Naive thymus-derived CD4-positive, alpha-beta T cell (primary cell): ENCODE measurements at regions not wholly inside any gene's neighbourhood (a gene's known extent, or its start where the extent isn't known, plus 50 kb on each side); places are given as distances from the start of the nearest gene placed in this dataset.

Source experiments
- ATAC-seq: fragments of 150-1000 bp; cut with Tn5 transposase; 2 replicates; pipeline ENCODE4 v1.10.0; 2021; ENCODE audit warnings: mild to moderate bottlenecking, moderate library complexity
- CTCF ChIA-PET: fragments of 350-600 bp; sonication (Branson Sonifier 250); formaldehyde crosslinking; loops from one replicate; lab custom pipeline; 2021; ENCODE audit warnings: antibody characterized with exemption; lab: Charles Lee
- POLR2A ChIA-PET: fragments of 350-600 bp; sonication (Branson Sonifier 250); formaldehyde crosslinking; loops from one replicate; lab custom pipeline; 2021; ENCODE audit warnings: antibody characterized with exemption, inconsistent platforms; lab: Charles Lee
- DNase-seq, 9 donors: peaks; one replicate each; pipeline versions ENCODE4 v3.0.0 to v3.0.0-alpha.2; 2020 to 2022; ENCODE audit warnings: mixed read lengths in 1 of 9
- H3K27ac ChIP-seq: one replicate; pipeline ENCODE4 v1.7.0; 2013; ENCODE audit warnings: mild to moderate bottlenecking, low read depth, low read length, moderate library complexity
- H3K27me3 ChIP-seq, 2 donors: one replicate each; pipeline ENCODE4 v1.7.0; 2013; ENCODE audit warnings: low read length in 2 of 2, mild to moderate bottlenecking in 2 of 2, moderate library complexity in 2 of 2; ENCODE audit not compliant: control insufficient read depth in 2 of 2, insufficient read depth in 2 of 2
- H3K36me3 ChIP-seq, 3 experiments: 1 replicate in 2 of 3; 2 replicates in 1 of 3; pipeline ENCODE4 v1.7.0; 2013; ENCODE audit warnings: low read length in 3 of 3, mild to moderate bottlenecking in 3 of 3, moderate library complexity in 1 of 3; ENCODE audit not compliant: insufficient read depth in 3 of 3, control insufficient read depth in 2 of 3
- H3K4me1 ChIP-seq, 2 donors: one replicate each; pipeline ENCODE4 v1.7.0; 2013; ENCODE audit warnings: low read length in 2 of 2, mild to moderate bottlenecking in 2 of 2, moderate library complexity in 1 of 2; ENCODE audit not compliant: control insufficient read depth in 2 of 2, insufficient read depth in 2 of 2
- H3K4me3 ChIP-seq: 2 replicates; pipeline ENCODE4 v1.7.0; 2013; ENCODE audit warnings: mild to moderate bottlenecking, low read length
- H3K9me3 ChIP-seq, 3 experiments: 1 replicate in 2 of 3; 2 replicates in 1 of 3; pipeline ENCODE4 v1.7.0; 2013; ENCODE audit warnings: low read length in 3 of 3; ENCODE audit not compliant: control insufficient read depth in 2 of 3
- H3K27ac Mint-ChIP-seq, 9 donors: one replicate each; pipeline ENCODE4 v1.8.0; 2020 to 2022; ENCODE audit warnings: mixed read lengths in 9 of 9, mild to moderate bottlenecking in 8 of 9, moderate library complexity in 5 of 9, inconsistent platforms in 2 of 9
- H3K27me3 Mint-ChIP-seq, 5 donors: one replicate each; pipeline ENCODE4 v1.8.0; 2021 to 2022; ENCODE audit warnings: mixed read lengths in 5 of 5, mild to moderate bottlenecking in 1 of 5
- H3K36me3 Mint-ChIP-seq, 5 donors: one replicate each; pipeline ENCODE4 v1.8.0; 2020 to 2022; ENCODE audit warnings: mixed read lengths in 5 of 5, mild to moderate bottlenecking in 3 of 5, inconsistent platforms in 1 of 5
- H3K4me1 Mint-ChIP-seq, 7 donors: one replicate each; pipeline ENCODE4 v1.8.0; 2020 to 2022; ENCODE audit warnings: mixed read lengths in 7 of 7, mild to moderate bottlenecking in 3 of 7, inconsistent platforms in 1 of 7
- H3K4me3 Mint-ChIP-seq, 10 donors: one replicate each; pipeline ENCODE4 v1.8.0; 2020 to 2022; ENCODE audit warnings: mild to moderate bottlenecking in 10 of 10, mixed read lengths in 10 of 10, moderate library complexity in 6 of 10, inconsistent platforms in 2 of 10
- H3K9me3 Mint-ChIP-seq, 11 donors: one replicate each; pipeline ENCODE4 v1.8.0; 2020 to 2022; ENCODE audit warnings: mixed read lengths in 11 of 11, mild to moderate bottlenecking in 4 of 11, inconsistent platforms in 1 of 11, moderate library complexity in 1 of 11
- intact Hi-C, 2 donors: fragments of 100-400 bp; cut with micrococcal nuclease; formaldehyde crosslinking; loops; one replicate each; pipeline ENCODE4 v1.15.1; 2023

- Histone ChIP-seq H3K4me3 (no peak overlapping the region), H3K27ac (no peak overlapping the region), H3K27me3 (peaks cover 0 to 8% of the 10 kb centered on the region in 2 donors), H3K9me3 (no peaks in the 10 kb centered on the region), H3K4me1 (no peaks in the 10 kb centered on the region), H3K36me3 (no peaks in the 10 kb centered on the region)
- peaks cover 0 to 8% (median 0%) of the 10 kb centered on the region in 5 donors for H3K36me3 Mint-ChIP-seq
- intact Hi-C loops, result no loop called here
- H3K4me1 Mint-ChIP-seq, result peaks cover 0 to 4% (median 0%) of the 10 kb centered on the region in 7 donors
- no peak overlapping the region for H3K4me3 Mint-ChIP-seq
- ATAC-seq (no peak), DNase-seq (no peak)
- ChIA-PET CTCF (no interaction called here), POLR2A (no interaction called here)
- no peak overlapping the region for H3K27ac Mint-ChIP-seq
- H3K27me3 Mint-ChIP-seq, result peaks cover 32 to 45% (median 37%) of the 10 kb centered on the region in 5 donors
- H3K9me3 Mint-ChIP-seq, result peaks cover 0 to 19% (median 3%) of the 10 kb centered on the region in 11 donors
These were observed 203.5 kb upstream of the N4BP1 start for GRCh38 chr16:48813485-48813884.

DNA sequence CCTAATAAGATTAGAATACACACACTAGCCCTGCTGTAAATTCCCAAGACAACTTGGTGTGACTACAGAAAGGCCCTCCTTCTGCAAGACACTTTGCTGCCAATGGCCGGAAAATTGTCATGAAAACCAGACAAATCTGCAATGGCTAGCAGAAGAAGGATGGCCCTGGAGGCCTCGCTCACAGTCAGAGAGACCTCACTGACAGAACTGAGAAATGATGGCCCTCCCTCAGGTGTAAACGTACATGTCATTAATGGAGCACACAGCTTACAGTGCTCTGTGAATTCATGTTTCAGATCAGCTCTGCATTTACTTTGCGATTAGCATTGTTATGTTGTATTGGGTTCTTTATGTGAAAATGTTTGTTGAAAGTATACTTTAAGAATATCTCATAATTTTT, 202.9 kb upstream of the N4BP1 start:
- POLR2A ChIA-PET, result no interaction called here
- peaks cover 0 to 8% (median 0%) of the 10 kb centered on the region in 5 donors for H3K36me3 Mint-ChIP-seq
- no peaks in the 10 kb centered on the region for H3K4me1 ChIP-seq

DNA sequence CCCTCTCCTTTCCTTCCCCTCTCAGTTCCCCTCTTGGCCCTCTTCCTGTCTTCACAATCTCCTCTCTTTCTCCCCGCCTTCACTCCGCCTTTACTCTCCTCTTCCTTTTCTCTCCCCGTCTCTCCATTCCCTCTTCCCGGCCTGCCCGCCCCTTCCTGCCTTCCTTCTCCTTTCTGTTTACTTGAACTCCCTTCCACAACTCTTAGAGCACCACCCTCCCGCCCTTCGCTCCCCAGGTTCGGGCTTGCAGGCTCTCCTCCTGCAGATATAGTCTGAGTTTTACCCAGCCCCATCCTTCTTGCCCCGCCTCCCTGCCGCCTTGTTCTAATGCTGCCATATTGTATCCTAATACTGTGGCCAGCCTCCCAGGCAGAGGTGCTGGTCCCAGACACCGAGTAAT, 201.5 kb upstream of the N4BP1 start:
- intact Hi-C loops, result no loop called here
- ChIA-PET CTCF (no interaction called here), POLR2A (no interaction called here)
- H3K27me3 Mint-ChIP-seq, result peaks cover 32 to 54% (median 42%) of the 10 kb centered on the region in 5 donors
- peaks cover 0 to 22% (median 5%) of the 10 kb centered on the region in 11 donors for H3K9me3 Mint-ChIP-seq
- H3K36me3 ChIP-seq, result no peaks in the 10 kb centered on the region
- H3K4me3 ChIP-seq, result no peak overlapping the region
- H3K27ac Mint-ChIP-seq, result no peak overlapping the region
- peak overlapping the region in 1 of 10 donors; percentile 20 for H3K4me3 Mint-ChIP-seq
- H3K4me1 ChIP-seq, result no peaks in the 10 kb centered on the region
- H3K4me1 Mint-ChIP-seq, result peaks cover 0 to 4% (median 0%) of the 10 kb centered on the region in 7 donors
- no peak overlapping the region for H3K27ac ChIP-seq
- peaks cover 0 to 8% of the 10 kb centered on the region in 2 donors for H3K27me3 ChIP-seq
- DNase-seq, result no peak
- peaks cover 0 to 8% (median 0%) of the 10 kb centered on the region in 5 donors for H3K36me3 Mint-ChIP-seq
- H3K9me3 ChIP-seq, result no peaks in the 10 kb centered on the region
- ATAC-seq, result no peak

More for the DNA sequence above, 202.9 kb upstream of the N4BP1 start:
- Histone ChIP-seq H3K27ac (no peak overlapping the region), H3K27me3 (peaks cover 0 to 8% of the 10 kb centered on the region in 2 donors), H3K4me3 (no peak overlapping the region), H3K36me3 (no peaks in the 10 kb centered on the region), H3K9me3 (no peaks in the 10 kb centered on the region)
- DNase-seq (no peak), ATAC-seq (no peak)
- Mint-ChIP-seq H3K27ac (no peak overlapping the region), H3K4me3 (no peak overlapping the region), H3K9me3 (peaks cover 0 to 19% (median 3%) of the 10 kb centered on the region in 11 donors), H3K27me3 (peaks cover 32 to 48% (median 37%) of the 10 kb centered on the region in 5 donors), H3K4me1 (peaks cover 0 to 4% (median 0%) of the 10 kb centered on the region in 7 donors)
- CTCF ChIA-PET, result no interaction called here
- intact Hi-C loops, result no loop called here

DNA sequence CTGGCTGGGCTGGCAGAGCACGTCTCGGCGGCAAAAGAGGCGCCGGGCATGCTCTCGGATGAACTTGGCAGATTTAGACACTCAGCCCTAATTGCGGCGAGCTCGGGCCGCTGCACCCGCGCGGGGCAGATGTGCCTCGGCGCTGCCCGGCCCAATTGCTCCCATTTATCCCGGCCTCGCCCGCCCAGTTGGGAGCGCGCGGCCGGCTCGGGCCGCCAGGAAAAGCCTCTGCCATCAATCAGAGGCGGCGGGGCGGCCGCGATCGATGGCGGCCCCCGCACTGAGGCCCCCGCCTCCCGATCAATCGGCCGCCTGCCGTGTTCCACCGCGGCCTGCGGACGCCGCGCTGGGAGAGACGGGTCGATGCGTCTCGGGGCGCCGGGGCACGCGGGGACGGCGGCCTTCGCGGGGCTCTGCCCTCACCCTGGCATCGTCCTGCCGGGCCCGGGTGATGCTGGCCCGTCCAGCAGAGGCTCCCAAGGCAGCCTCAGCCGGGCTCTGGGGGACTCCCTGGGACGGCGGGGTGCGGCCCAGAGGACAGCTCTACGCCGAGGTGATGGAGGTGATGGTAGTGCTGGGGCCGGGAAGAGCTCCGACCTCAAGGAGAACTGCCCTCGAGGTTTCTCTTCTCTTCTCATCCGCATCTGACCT, 200.9 kb upstream of the N4BP1 start:
- Histone ChIP-seq H3K4me1 (no peaks in the 10 kb centered on the region), H3K4me3 (no peak overlapping the region), H3K27ac (no peak overlapping the region), H3K27me3 (peaks cover 0 to 8% of the 10 kb centered on the region in 2 donors), H3K36me3 (no peaks in the 10 kb centered on the region), H3K9me3 (no peaks in the 10 kb centered on the region)
- H3K4me3 Mint-ChIP-seq, result peak overlapping the region in 1 of 10 donors; percentile 20
- no peak overlapping the region for H3K27ac Mint-ChIP-seq
- peaks cover 0 to 22% (median 5%) of the 10 kb centered on the region in 11 donors for H3K9me3 Mint-ChIP-seq
- CTCF ChIA-PET, result no interaction called here
- POLR2A ChIA-PET, result no interaction called here
- ATAC-seq (no peak), DNase-seq (no peak)
- peaks cover 0 to 8% (median 0%) of the 10 kb centered on the region in 5 donors for H3K36me3 Mint-ChIP-seq
- intact Hi-C loops, result no loop called here
- H3K27me3 Mint-ChIP-seq, result peaks cover 32 to 54% (median 42%) of the 10 kb centered on the region in 5 donors
- peaks cover 0 to 4% (median 0%) of the 10 kb centered on the region in 7 donors for H3K4me1 Mint-ChIP-seq

GRCh38 chr16:48810436-48810802, 200.4 kb upstream of the N4BP1 start:
- peaks cover 0 to 4% (median 0%) of the 10 kb centered on the region in 7 donors for H3K4me1 Mint-ChIP-seq
- CTCF ChIA-PET, result no interaction called here
- Histone ChIP-seq H3K4me3 (no peak overlapping the region), H3K9me3 (no peaks in the 10 kb centered on the region), H3K4me1 (no peaks in the 10 kb centered on the region), H3K27me3 (peaks cover 0 to 8% of the 10 kb centered on the region in 2 donors), H3K27ac (no peak overlapping the region), H3K36me3 (no peaks in the 10 kb centered on the region)
- H3K27ac Mint-ChIP-seq, result no peak overlapping the region
- POLR2A ChIA-PET, result no interaction called here
- ATAC-seq (no peak), DNase-seq (no peak)
- intact Hi-C loops, result no loop called here
- peaks cover 32 to 58% (median 44%) of the 10 kb centered on the region in 5 donors for H3K27me3 Mint-ChIP-seq
- peaks cover 0 to 8% (median 0%) of the 10 kb centered on the region in 5 donors for H3K36me3 Mint-ChIP-seq
- no peak overlapping the region for H3K4me3 Mint-ChIP-seq
- peaks cover 2 to 24% (median 8%) of the 10 kb centered on the region in 11 donors for H3K9me3 Mint-ChIP-seq

DNA sequence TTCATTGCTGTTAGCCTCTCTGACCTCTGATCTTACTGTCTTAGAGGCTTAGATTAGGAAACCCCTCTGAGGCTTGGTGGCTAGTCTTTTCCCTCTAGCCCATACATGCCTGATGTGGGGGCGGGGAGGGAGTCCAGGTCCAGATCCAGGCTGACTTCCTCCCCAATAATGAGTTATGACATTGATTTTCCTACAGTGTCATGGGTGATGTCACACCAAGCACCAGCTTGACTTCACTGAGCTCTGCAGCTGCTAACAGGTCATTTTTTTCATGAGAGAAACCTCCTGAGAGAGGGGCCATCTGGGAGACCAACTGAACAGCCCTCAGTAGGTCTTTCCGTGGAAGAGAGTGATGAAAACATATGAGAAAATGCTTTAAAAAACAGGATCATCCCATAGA, 180.2 kb upstream of the N4BP1 start:
- H3K27me3 Mint-ChIP-seq, result peaks cover 0 to 23% (median 7%) of the 10 kb centered on the region in 5 donors
- no peak overlapping the region for H3K4me3 Mint-ChIP-seq
- no peaks in the 10 kb centered on the region for H3K9me3 ChIP-seq
- H3K27ac ChIP-seq, result no peak overlapping the region
- H3K27me3 ChIP-seq, result no peaks in the 10 kb centered on the region
- no peaks in the 10 kb centered on the region for H3K4me1 Mint-ChIP-seq
- DNase-seq, result no peak
- no peaks in the 10 kb centered on the region for H3K4me1 ChIP-seq
- CTCF ChIA-PET, result no interaction called here
- H3K36me3 Mint-ChIP-seq, result peaks cover 0 to 3% (median 0%) of the 10 kb centered on the region in 5 donors
- POLR2A ChIA-PET, result no interaction called here
- no peak overlapping the region for H3K4me3 ChIP-seq
- H3K27ac Mint-ChIP-seq, result no peak overlapping the region
- no peaks in the 10 kb centered on the region for H3K36me3 ChIP-seq
- peaks cover 0 to 23% (median 5%) of the 10 kb centered on the region in 11 donors for H3K9me3 Mint-ChIP-seq
- ATAC-seq, result no peak
- intact Hi-C loops, result no loop called here

GRCh38 chr16:48788475-48788874, 178.5 kb upstream of the N4BP1 start:
- POLR2A ChIA-PET, result no interaction called here
- Histone ChIP-seq H3K9me3 (no peaks in the 10 kb centered on the region), H3K4me3 (no peak overlapping the region), H3K36me3 (no peaks in the 10 kb centered on the region), H3K27me3 (no peaks in the 10 kb centered on the region), H3K4me1 (no peaks in the 10 kb centered on the region), H3K27ac (no peak overlapping the region)
- peaks cover 0 to 10% (median 3%) of the 10 kb centered on the region in 5 donors for H3K27me3 Mint-ChIP-seq
- CTCF ChIA-PET, result no interaction called here
- H3K4me3 Mint-ChIP-seq, result no peak overlapping the region
- peaks cover 0 to 21% (median 6%) of the 10 kb centered on the region in 11 donors for H3K9me3 Mint-ChIP-seq
- intact Hi-C loops, result no loop called here
- no peak for DNase-seq
- H3K27ac Mint-ChIP-seq, result no peak overlapping the region
- H3K4me1 Mint-ChIP-seq, result no peaks in the 10 kb centered on the region
- H3K36me3 Mint-ChIP-seq, result peaks cover 0 to 3% (median 0%) of the 10 kb centered on the region in 5 donors
- no peak for ATAC-seq
